SK-N-SH (cell line): ENCODE measurements at regions not wholly inside any gene's neighbourhood (a gene's known extent, or its start where the extent isn't known, plus 50 kb on each side); places are given as distances from the start of the nearest gene placed in this dataset.

Source experiments
- CTCF ChIA-PET: fragments of 300-600, 350-600 bp; formaldehyde crosslinking; extraction: SDS; loops from one replicate; lab custom pipeline; 2021; lab: Yijun Ruan, JAX
- POLR2A ChIA-PET: fragments of 350-600 bp; sonication (Branson Sonifier 250); formaldehyde crosslinking; extraction: SDS; loops from one replicate; lab custom pipeline; 2020; ENCODE audit warnings: antibody characterized with exemption, inconsistent platforms; lab: Yijun Ruan, JAX
- DNase-seq: peaks from one replicate; pipeline ENCODE4 v3.0.0; 2012
- H2AFZ ChIP-seq: fragments of 200-600 bp; sonication (generic); 2 replicates; pipeline ENCODE4 v1.8.1; 2016; ENCODE audit warnings: antibody characterized with exemption, mild to moderate bottlenecking, low read depth
- H3F3A ChIP-seq: fragments of 200-600 bp; sonication (generic); replicated peaks from 2 replicates; pipeline ENCODE3; 2016; ENCODE audit warnings: antibody characterized with exemption, mild to moderate bottlenecking; ENCODE audit not compliant: insufficient read depth
- H3K27ac ChIP-seq, 2 experiments: fragments of 200-500 bp in 1 of 2; fragments of 200-600 bp in 1 of 2; sonication (Bioruptor generic) in 1 of 2; sonication (generic), shearing (Covaris generic) in 1 of 2; 2 replicates each; pipeline versions ENCODE4 v1.5.1 to v1.6.1; 2014 to 2016; ENCODE audit warnings: low read depth in 2 of 2, inconsistent platforms in 1 of 2, low read length in 1 of 2, mild to moderate bottlenecking in 1 of 2, mixed read lengths in 1 of 2
- H3K27me3 ChIP-seq: fragments of 200-600 bp; sonication (generic), shearing (Covaris generic); 2 replicates; pipeline ENCODE4 v1.6.1; 2016; ENCODE audit warnings: mixed run types; ENCODE audit not compliant: insufficient read depth
- H3K36me3 ChIP-seq, 2 experiments: fragments of 200-500 bp in 1 of 2; fragments of 200-600 bp in 1 of 2; sonication (Bioruptor generic) in 1 of 2; sonication (generic) in 1 of 2; replicated peaks in 1 of 2; 2 replicates each; pipeline versions ENCODE3 to v1.5.1; 2014 to 2016; ENCODE audit warnings: low read length in 1 of 2, mild to moderate bottlenecking in 1 of 2; ENCODE audit not compliant: insufficient read depth in 2 of 2, control insufficient read depth in 1 of 2
- H3K4me1 ChIP-seq, 2 experiments: fragments of 200-500 bp in 1 of 2; fragments of 200-600 bp in 1 of 2; sonication (Bioruptor generic) in 1 of 2; sonication (generic), shearing (Covaris generic) in 1 of 2; 2 replicates each; pipeline versions ENCODE4 v1.5.1 to v1.6.1; 2014 to 2016; ENCODE audit warnings: low read depth in 1 of 2, low read length in 1 of 2, mixed run types in 1 of 2; ENCODE audit not compliant: insufficient read depth in 2 of 2, control insufficient read depth in 1 of 2
- H3K4me2 ChIP-seq: fragments of 200-600 bp; sonication (generic), shearing (Covaris generic); 2 replicates; pipeline ENCODE4 v1.6.1; 2017; ENCODE audit warnings: mixed run types
- H3K4me3 ChIP-seq, 2 experiments: fragments of 200-500 bp in 1 of 2; fragments of 200-600 bp in 1 of 2; sonication (Bioruptor generic) in 1 of 2; sonication (generic), shearing (Covaris generic) in 1 of 2; 2 replicates each; pipeline versions ENCODE4 v1.5.1 to v1.8.1; 2014 to 2016; ENCODE audit warnings: low read depth in 2 of 2, inconsistent platforms in 1 of 2, low read length in 1 of 2, mild to moderate bottlenecking in 1 of 2, mixed read lengths in 1 of 2, moderate library complexity in 1 of 2
- H3K79me2 ChIP-seq: fragments of 200-600 bp; sonication (generic); 2 replicates; pipeline ENCODE4 v1.8.1; 2017; ENCODE audit warnings: mild to moderate bottlenecking; ENCODE audit not compliant: insufficient read depth
- H3K9ac ChIP-seq: fragments of 200-600 bp; sonication (generic); 2 replicates; pipeline ENCODE4 v1.6.1; 2017; ENCODE audit warnings: mixed run types
- H3K9me2 ChIP-seq: fragments of 200-600 bp; sonication (generic); 2 replicates; pipeline ENCODE4 v1.6.1; 2017; ENCODE audit warnings: mixed run types
- H3K9me3 ChIP-seq: fragments of 200-600 bp; sonication (generic); 2 replicates; pipeline ENCODE4 v1.6.1; 2017; ENCODE audit warnings: mixed run types, mild to moderate bottlenecking, moderate library complexity
- H4K20me1 ChIP-seq: fragments of 200-600 bp; sonication (generic); 2 replicates; pipeline ENCODE4 v1.6.1; 2017; ENCODE audit warnings: mild to moderate bottlenecking, mixed run types; ENCODE audit not compliant: insufficient read depth
- CTCF ChIP-seq: fragments of 200-600 bp; sonication (generic); IDR thresholded peaks from 2 replicates; pipeline ENCODE4 v1.6.1; 2017; ENCODE audit warnings: antibody characterized with exemption, mild to moderate bottlenecking, moderate library complexity
- ELF1 ChIP-seq: IDR thresholded peaks from 2 replicates; pipeline ENCODE4 v1.4.0; 2012
- EP300 ChIP-seq, 2 experiments: IDR thresholded peaks; 2 replicates each; pipeline versions ENCODE4 v1.4.0 to v1.6.1; 2012; ENCODE audit warnings: borderline replicate concordance in 1 of 2, low read depth in 1 of 2, low read length in 1 of 2
- FOSL2 ChIP-seq: IDR thresholded peaks from 2 replicates; pipeline ENCODE4 v1.4.0; 2012; ENCODE audit warnings: low read depth, mild to moderate bottlenecking, moderate library complexity, borderline replicate concordance
- FOXJ3 ChIP-seq: sonication (generic); formaldehyde crosslinking; IDR thresholded peaks from 2 replicates; pipeline ENCODE4 v1.5.1; 2020; ENCODE audit warnings: mild to moderate bottlenecking, missing genetic modification reagents
- JUND ChIP-seq: IDR thresholded peaks from 2 replicates; pipeline ENCODE4 v1.4.0; 2012
- MEF2A ChIP-seq: IDR thresholded peaks from 2 replicates; pipeline ENCODE4 v1.4.0; 2012; ENCODE audit warnings: low read depth, borderline replicate concordance
- MXI1 ChIP-seq: IDR thresholded peaks from 2 replicates; pipeline ENCODE4 v1.6.1; 2012; ENCODE audit warnings: mild to moderate bottlenecking, low read depth, low read length, improper control_type of control experiment
- NFIC ChIP-seq: IDR thresholded peaks from 2 replicates; pipeline ENCODE4 v1.4.0; 2012; ENCODE audit warnings: borderline replicate concordance
- PBX3 ChIP-seq: IDR thresholded peaks from 2 replicates; pipeline ENCODE4; 2012
- RAD21 ChIP-seq: IDR thresholded peaks from 2 replicates; pipeline ENCODE4 v1.6.1; 2012; ENCODE audit warnings: mild to moderate bottlenecking, low read length
- RFX5 ChIP-seq: IDR thresholded peaks from 2 replicates; pipeline ENCODE4 v1.6.1; 2012; ENCODE audit warnings: mild to moderate bottlenecking, improper control_type of control experiment, low read length
- RXRA ChIP-seq: IDR thresholded peaks from 2 replicates; pipeline ENCODE4 v1.4.0; 2012; ENCODE audit warnings: low read depth, mild to moderate bottlenecking, borderline replicate concordance
- SIN3A ChIP-seq: IDR thresholded peaks from 2 replicates; pipeline ENCODE4 v1.6.1; 2012; ENCODE audit warnings: low read depth, mild to moderate bottlenecking, low read length, moderate library complexity, borderline replicate concordance
- USF2 ChIP-seq: fragments of 150-350 bp; IDR thresholded peaks from 2 replicates; pipeline ENCODE4 v1.6.1; 2017; ENCODE audit warnings: antibody characterized with exemption, low read length, low read depth, borderline replicate concordance
- WGBS: methylation state at CpG from one replicate; pipeline ENCODE4 v1.1.6; 2017; ENCODE audit warnings: low lambda C conversion rate; 5-methylcytosine and 5-hydroxymethylcytosine counted together

GRCh38 chr2:100200985-100201384, 58.6 kb upstream of the AFF3 start:
- 44% methylated on average over 4 of the region's 4 CpGs for WGBS
- TF ChIP-seq RFX5 = no peak
- peak in 1 of 2 experiments; percentile 15; a peak in 1 of 4 replicates for TF ChIP-seq EP300 (IDR thresholded peaks at IDR 0.05; ENCODE audit: borderline replicate concordance in 1 of 2, low read depth in 1 of 2, low read length in 1 of 2)
- peak; percentile 42; the same call in 1 of the 2 replicates for TF ChIP-seq FOSL2
- no peak for TF ChIP-seq CTCF
- no peak for TF ChIP-seq SIN3A
- TF ChIP-seq USF2 = no peak
- peak; percentile 40; the same call in 1 of the 2 replicates for TF ChIP-seq PBX3
- 0 out of 2 replicates have a peak, but pooled peaks have one; percentile 26 for TF ChIP-seq JUND
- TF ChIP-seq FOXJ3 (CRISPR knock-in tag) = no peak
- Histone ChIP-seq H3K9me3 (no peaks in the 10 kb centered on the region), H4K20me1 (no peaks in the 10 kb centered on the region), H3K4me3 (no peak overlapping the region), H3K36me3 (no peaks in the 10 kb centered on the region), H2AFZ (no peak overlapping the region), H3F3A (no peaks in the 10 kb centered on the region), H3K4me1 (peaks cover 12 to 42% of the 10 kb centered on the region in 2 experiments; a peak in 3 of 4 replicates), H3K9ac (no peak overlapping the region), H3K27me3 (no peaks in the 10 kb centered on the region), H3K4me2 (no peak overlapping the region), H3K9me2 (no peaks in the 10 kb centered on the region), H3K27ac (no peak overlapping the region), H3K79me2 (no peaks in the 10 kb centered on the region)
- no peak for DNase-seq
- ChIA-PET CTCF (interaction anchor here (1.1 to 1.2 kb wide), 2 partner anchors 43 to 382 kb away, joined by 3 read pairs; no protein-coding TSS in a partner anchor), POLR2A (no interaction called here)

GRCh38 chr2:100199421-100199820, 57.0 kb upstream of the AFF3 start:
- ChIA-PET CTCF (interaction anchor here (1.3 kb wide), 1 partner anchor 9 kb away, joined by 5 read pairs; no protein-coding TSS in a partner anchor), POLR2A (interaction anchor here (0.7 kb wide), 1 partner anchor 8 kb away, joined by 3 read pairs; no protein-coding TSS in a partner anchor)
- no peaks in the 10 kb centered on the region for H3K79me2 ChIP-seq
- no peaks in the 10 kb centered on the region for H3K9me2 ChIP-seq
- H3K27me3 ChIP-seq = no peaks in the 10 kb centered on the region
- no peak overlapping the region for H3K4me2 ChIP-seq
- no peak overlapping the region for H2AFZ ChIP-seq
- no peaks in the 10 kb centered on the region for H3K9me3 ChIP-seq
- no peaks in the 10 kb centered on the region for H4K20me1 ChIP-seq
- no peak for DNase-seq
- H3F3A ChIP-seq = no peaks in the 10 kb centered on the region
- no peak overlapping the region for H3K4me3 ChIP-seq
- TF ChIP-seq USF2 = no peak
- TF ChIP-seq SIN3A = no peak
- TF ChIP-seq JUND = no peak
- no peak for TF ChIP-seq RXRA
- TF ChIP-seq ELF1 = no peak
- no peak for TF ChIP-seq MEF2A
- TF ChIP-seq MXI1 = no peak
- TF ChIP-seq RAD21 = no peak
- TF ChIP-seq NFIC = no peak
- H3K9ac ChIP-seq = no peak overlapping the region
- no peaks in the 10 kb centered on the region for H3K36me3 ChIP-seq
- no peak overlapping the region for H3K27ac ChIP-seq
- WGBS = 72% methylated on average over 5 of the region's 5 CpGs
- H3K4me1 ChIP-seq = peaks cover 12 to 33% of the 10 kb centered on the region in 2 experiments; a peak in 3 of 4 replicates
